ENCODE measurements at regions not wholly inside any gene's neighbourhood (a gene's known extent, or its start where the extent isn't known, plus 50 kb on each side); places are given as distances from the start of the nearest gene placed in this dataset.

GRCh38 chr2:152874955-152875354, 156.5 kb downstream of the ARL6IP6 start:
- intact Hi-C loops (cut with micrococcal nuclease; ENCODE audit: unreplicated experiment) (no loop called here), in situ Hi-C loops (cut with HindIII; ENCODE audit: low pct_unique_long_range_greater_than_20kb, low sequenced_read_pairs) (no loop called here)
- Histone ChIP-seq H3K4me1 (ENCODE audit: control insufficient read depth, insufficient read depth, low read length) (no peaks in the 10 kb centered on the region), H3K27me3 (ENCODE audit: control insufficient read depth, insufficient read depth, low read length) (no peaks in the 10 kb centered on the region), H3K27ac (ENCODE audit: low read length) (no peak overlapping the region), H3K9me3 (ENCODE audit: control insufficient read depth, insufficient read depth, low read depth, low read length) (no peaks in the 10 kb centered on the region), H3K36me3 (ENCODE audit: control insufficient read depth, insufficient read depth, low read length) (no peaks in the 10 kb centered on the region), H3K4me3 (ENCODE audit: low read depth in 2 of 2, low read length in 2 of 2) (no peak overlapping the region)
- DNase-seq (ENCODE audit: low read depth, low spot score) = no peak
- BruUV-seq (replicated peaks) = no TSS peak
- no peak for ATAC-seq
- ChIA-PET CTCF (no interaction called here), POLR2A (no interaction called here)
- TF ChIP-seq REST (IDR thresholded peaks at IDR 0.05; ENCODE audit: insufficient read depth in 1 of 2, low read depth in 2 of 2, low read length in 1 of 2) = no peak
- no peak for TF ChIP-seq TCF7L2 (IDR thresholded peaks at IDR 0.05; ENCODE audit: low read depth, low read length)
- no peak for TF ChIP-seq SIN3A (IDR thresholded peaks at IDR 0.05; ENCODE audit: borderline replicate concordance, insufficient read depth, low read depth, low read length)
- TF ChIP-seq CTCF (IDR thresholded peaks at IDR 0.05) = no peak
- TF ChIP-seq POLR2AphosphoS5 (IDR thresholded peaks at IDR 0.05; ENCODE audit: low read depth, low read length) = no peak

- no peaks in the 10 kb centered on the region for H3K27me3 ChIP-seq (ENCODE audit: control insufficient read depth, insufficient read depth, low read length)
- H3K9me3 ChIP-seq (ENCODE audit: control insufficient read depth, insufficient read depth, low read depth, low read length) = no peaks in the 10 kb centered on the region
- no peaks in the 10 kb centered on the region for H3K4me1 ChIP-seq (ENCODE audit: control insufficient read depth, insufficient read depth, low read length)
- POLR2A ChIA-PET = no interaction called here
- ATAC-seq (no peak), DNase-seq (ENCODE audit: low read depth, low spot score) (no peak)
- H3K36me3 ChIP-seq (ENCODE audit: control insufficient read depth, insufficient read depth, low read length) = no peaks in the 10 kb centered on the region
- in situ Hi-C loops (cut with HindIII; ENCODE audit: low pct_unique_long_range_greater_than_20kb, low sequenced_read_pairs) (no loop called here), intact Hi-C loops (cut with micrococcal nuclease; ENCODE audit: unreplicated experiment) (no loop called here)
- H3K4me3 ChIP-seq (ENCODE audit: low read depth in 2 of 2, low read length in 2 of 2) = no peak overlapping the region
- BruUV-seq (replicated peaks) = no TSS peak
- no peak for TF ChIP-seq TCF7L2 (IDR thresholded peaks at IDR 0.05; ENCODE audit: low read depth, low read length)
- TF ChIP-seq POLR2AphosphoS5 (IDR thresholded peaks at IDR 0.05; ENCODE audit: low read depth, low read length) = no peak
- CTCF ChIA-PET = no interaction called here
- no peak overlapping the region for H3K27ac ChIP-seq (ENCODE audit: low read length)
These were observed 151.8 kb downstream of the ARL6IP6 start for GRCh38 chr2:152870239-152870638.

- no peaks in the 10 kb centered on the region for H3K4me1 ChIP-seq (ENCODE audit: control insufficient read depth, insufficient read depth, low read length)
- ATAC-seq = no peak
- no peak overlapping the region for H3K27ac ChIP-seq (ENCODE audit: low read length)
- H3K36me3 ChIP-seq (ENCODE audit: control insufficient read depth, insufficient read depth, low read length) = no peaks in the 10 kb centered on the region
- no peak overlapping the region for H3K4me3 ChIP-seq (ENCODE audit: low read depth in 2 of 2, low read length in 2 of 2)
- H3K27me3 ChIP-seq (ENCODE audit: control insufficient read depth, insufficient read depth, low read length) = no peaks in the 10 kb centered on the region
- intact Hi-C loops (cut with micrococcal nuclease; ENCODE audit: unreplicated experiment) (loop anchor here (10.0 kb wide), 1 partner anchor 1507 kb away; no protein-coding TSS in a partner anchor), in situ Hi-C loops (cut with HindIII; ENCODE audit: low pct_unique_long_range_greater_than_20kb, low sequenced_read_pairs) (no loop called here)
- no peak for DNase-seq (ENCODE audit: low read depth, low spot score)
- TF ChIP-seq SIN3A (IDR thresholded peaks at IDR 0.05; ENCODE audit: borderline replicate concordance, insufficient read depth, low read depth, low read length) (no peak), REST (IDR thresholded peaks at IDR 0.05; ENCODE audit: insufficient read depth in 1 of 2, low read depth in 2 of 2, low read length in 1 of 2) (no peak), CTCF (IDR thresholded peaks at IDR 0.05) (no peak), TCF7L2 (IDR thresholded peaks at IDR 0.05; ENCODE audit: low read depth, low read length) (no peak), POLR2AphosphoS5 (IDR thresholded peaks at IDR 0.05; ENCODE audit: low read depth, low read length) (no peak)
- POLR2A ChIA-PET = no interaction called here
- H3K9me3 ChIP-seq (ENCODE audit: control insufficient read depth, insufficient read depth, low read depth, low read length) = no peaks in the 10 kb centered on the region
- CTCF ChIA-PET = no interaction called here
- no TSS peak for BruUV-seq (replicated peaks)
These were observed 149.0 kb downstream of the ARL6IP6 start for GRCh38 chr2:152867397-152867796.

All from Panc1 (cell line).